NT2/D1 (cell line): ENCODE measurements at regions not wholly inside any gene's neighbourhood (a gene's known extent, or its start where the extent isn't known, plus 50 kb on each side); places are given as distances from the start of the nearest gene placed in this dataset.
A peak's percentile ranks its signal among the peaks of the same experiment; 100 is the strongest.

Experiments used
- DNase-seq: peaks from one replicate; pipeline ENCODE4 v3.0.0-alpha.2; 2011; ENCODE audit warnings: low read depth, low spot score
- H3K27me3 ChIP-seq: 2 replicates; pipeline ENCODE4 v1.6.0; 2011; ENCODE audit warnings: mild to moderate bottlenecking; ENCODE audit not compliant: insufficient read length, insufficient read depth
- H3K36me3 ChIP-seq: 2 replicates; pipeline ENCODE4 v1.6.1; 2011; ENCODE audit warnings: mild to moderate bottlenecking, low read length, mixed read lengths; ENCODE audit not compliant: insufficient read depth, insufficient read length
- H3K4me1 ChIP-seq: 2 replicates; pipeline ENCODE4 v1.5.1; 2011; ENCODE audit not compliant: insufficient read depth, insufficient read length
- H3K4me3 ChIP-seq: 2 replicates; pipeline ENCODE4 v1.5.1; 2011; ENCODE audit warnings: low read depth; ENCODE audit not compliant: insufficient read length
- H3K9ac ChIP-seq: 2 replicates; pipeline ENCODE4 v1.6.0; 2011; ENCODE audit warnings: low read depth; ENCODE audit not compliant: insufficient read length
- H3K9me3 ChIP-seq: 2 replicates; pipeline ENCODE4 v1.5.1; 2011; ENCODE audit warnings: mild to moderate bottlenecking, low read length; ENCODE audit not compliant: insufficient read depth
- SUZ12 ChIP-seq: IDR thresholded peaks from 2 replicates; pipeline ENCODE4 v1.6.1; 2011; ENCODE audit not compliant: insufficient read length, insufficient read depth; ENCODE audit errors: extremely low read depth
- YY1 ChIP-seq: IDR thresholded peaks from 2 replicates; pipeline ENCODE4 v1.6.1; 2011; ENCODE audit not compliant: insufficient read length, insufficient read depth
- ZNF274 ChIP-seq: IDR thresholded peaks from 2 replicates; pipeline ENCODE4 v1.6.1; 2011; ENCODE audit warnings: mild to moderate bottlenecking, low read depth, low read length

DNA sequence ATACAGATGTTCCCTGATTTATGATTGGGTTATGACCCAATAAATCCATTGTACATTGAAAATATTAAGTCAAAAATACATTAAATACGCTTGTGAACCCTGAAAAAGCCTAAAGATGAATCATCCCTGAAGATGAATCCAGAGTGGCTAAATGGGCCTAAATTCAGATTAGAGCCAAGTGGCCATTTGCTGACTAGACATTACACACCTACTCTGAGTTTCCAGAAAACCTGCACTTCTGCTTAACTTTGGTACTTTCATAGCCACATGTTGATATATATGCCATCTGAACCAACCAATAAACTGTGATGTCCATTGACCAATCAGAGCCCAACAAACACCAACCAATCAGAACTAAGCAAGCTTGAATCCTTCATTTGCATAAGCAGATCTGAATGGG lies 106.9 kb downstream of the WT1 start:
- Histone ChIP-seq H3K4me1 (no peaks in the 10 kb centered on the region), H3K27me3 (peaks cover 10% of the 10 kb centered on the region), H3K36me3 (no peaks in the 10 kb centered on the region), H3K9ac (no peak overlapping the region), H3K9me3 (peaks cover 6% of the 10 kb centered on the region; the same call in 1 of the 2 replicates), H3K4me3 (no peak overlapping the region)
- DNase-seq = no peak
- TF ChIP-seq SUZ12 = no peak
- no peak for TF ChIP-seq YY1
- no peak for TF ChIP-seq ZNF274

DNA sequence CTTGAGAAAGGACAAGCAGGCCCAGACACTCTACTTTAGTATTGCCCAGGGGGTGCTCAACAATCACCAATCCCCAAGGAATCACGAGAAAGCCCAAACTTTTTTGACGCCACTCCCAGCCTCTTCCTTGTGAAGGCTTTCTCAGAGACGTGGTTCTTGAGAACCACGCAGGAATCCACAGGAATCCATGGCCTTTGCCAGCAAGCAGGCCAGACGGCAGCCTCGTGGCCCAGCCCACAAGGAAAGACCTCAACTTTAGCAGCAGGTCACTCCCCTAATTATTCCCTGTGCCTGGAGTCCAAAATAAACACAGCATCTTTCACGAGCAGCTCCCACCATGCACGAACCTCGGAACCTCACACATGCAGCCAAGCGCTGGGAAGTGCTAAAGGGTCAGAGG lies 104.2 kb downstream of the WT1 start:
- no peaks in the 10 kb centered on the region for H3K36me3 ChIP-seq
- H3K4me3 ChIP-seq = no peak overlapping the region
- DNase-seq = no peak
- peaks cover 18% of the 10 kb centered on the region for H3K27me3 ChIP-seq
- no peak for TF ChIP-seq ZNF274
- TF ChIP-seq YY1 = no peak
- TF ChIP-seq SUZ12 = no peak
- peaks cover 15% of the 10 kb centered on the region; the same call in 1 of the 2 replicates for H3K9me3 ChIP-seq
- H3K9ac ChIP-seq = no peak overlapping the region
- no peaks in the 10 kb centered on the region for H3K4me1 ChIP-seq

GRCh38 chr11:32331792-32332191 lies 103.5 kb downstream of the WT1 start:
- H3K4me1 ChIP-seq = no peaks in the 10 kb centered on the region
- no peak overlapping the region for H3K9ac ChIP-seq
- TF ChIP-seq ZNF274 = no peak
- TF ChIP-seq YY1 = no peak
- no peak for TF ChIP-seq SUZ12
- no peak overlapping the region for H3K4me3 ChIP-seq
- H3K27me3 ChIP-seq = peaks cover 18% of the 10 kb centered on the region
- no peaks in the 10 kb centered on the region for H3K36me3 ChIP-seq
- no peak for DNase-seq
- H3K9me3 ChIP-seq = peaks cover 15% of the 10 kb centered on the region; the same call in 1 of the 2 replicates

- H3K4me1 ChIP-seq = no peaks in the 10 kb centered on the region
- no peak for DNase-seq
- H3K36me3 ChIP-seq = no peaks in the 10 kb centered on the region
- H3K9me3 ChIP-seq = peaks cover 15% of the 10 kb centered on the region; the same call in 1 of the 2 replicates
- H3K9ac ChIP-seq = peak overlapping the region; percentile 42
- peak overlapping the region; percentile 55 for H3K4me3 ChIP-seq
- H3K27me3 ChIP-seq = peaks cover 18% of the 10 kb centered on the region
- TF ChIP-seq ZNF274 (no peak), YY1 (no peak), SUZ12 (no peak)
Measured at GRCh38 chr11:32332990-32333319, 102.4 kb downstream of the WT1 start.

- H3K4me3 ChIP-seq = peak overlapping the region; percentile 55
- peaks cover 18% of the 10 kb centered on the region for H3K27me3 ChIP-seq
- H3K4me1 ChIP-seq = no peaks in the 10 kb centered on the region
- DNase-seq = no peak
- peak overlapping the region; percentile 76 for H3K9ac ChIP-seq
- H3K9me3 ChIP-seq = peaks cover 12% of the 10 kb centered on the region; the same call in 1 of the 2 replicates
- no peaks in the 10 kb centered on the region for H3K36me3 ChIP-seq
- TF ChIP-seq ZNF274 (no peak), SUZ12 (no peak), YY1 (no peak)
Measured at GRCh38 chr11:32333320-32333991, 101.9 kb downstream of the WT1 start.

- Histone ChIP-seq H3K9ac (no peak overlapping the region), H3K9me3 (peaks cover 12% of the 10 kb centered on the region; the same call in 1 of the 2 replicates), H3K36me3 (no peaks in the 10 kb centered on the region), H3K27me3 (peaks cover 18% of the 10 kb centered on the region), H3K4me3 (no peak overlapping the region), H3K4me1 (no peaks in the 10 kb centered on the region)
- no peak for TF ChIP-seq SUZ12
- TF ChIP-seq ZNF274 = no peak
- TF ChIP-seq YY1 = no peak
- DNase-seq = no peak
Measured at GRCh38 chr11:32334822-32335221, 100.5 kb downstream of the WT1 start.
